Esophagus mucosa (tissue), 1 donor: ENCODE measurements at regions not wholly inside any gene's neighbourhood (a gene's known extent, or its start where the extent isn't known, plus 50 kb on each side); places are given as distances from the start of the nearest gene placed in this dataset.

Experiments used
- ATAC-seq: fragments of 200-7000 bp; cut with Tn5 transposase; one replicate; pipeline ENCODE4 v1.9.1; 2020
- donor health status: DM: yes; HTN: yes; CAD: no.

DNA sequence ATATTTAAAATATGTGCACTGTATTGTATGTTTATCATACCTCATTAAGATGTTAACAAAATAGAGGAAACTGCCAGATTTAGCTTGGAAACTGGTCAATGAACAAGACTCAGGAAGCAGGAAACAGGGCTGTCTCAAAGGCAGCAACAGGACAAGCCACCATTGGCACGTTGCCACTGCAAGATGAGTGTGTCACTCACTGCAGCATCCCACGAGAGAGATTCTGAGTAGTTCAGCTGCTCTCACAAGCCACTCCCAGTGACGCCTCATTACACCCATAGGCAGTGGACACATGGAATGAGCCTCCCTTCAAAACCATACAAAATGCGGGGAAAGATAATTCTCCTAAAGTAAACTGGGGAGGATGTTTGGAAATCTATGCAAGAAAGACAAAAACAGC lies 181.9 kb upstream of the DLGAP1 start:
- peak; percentile 32 for ATAC-seq

DNA sequence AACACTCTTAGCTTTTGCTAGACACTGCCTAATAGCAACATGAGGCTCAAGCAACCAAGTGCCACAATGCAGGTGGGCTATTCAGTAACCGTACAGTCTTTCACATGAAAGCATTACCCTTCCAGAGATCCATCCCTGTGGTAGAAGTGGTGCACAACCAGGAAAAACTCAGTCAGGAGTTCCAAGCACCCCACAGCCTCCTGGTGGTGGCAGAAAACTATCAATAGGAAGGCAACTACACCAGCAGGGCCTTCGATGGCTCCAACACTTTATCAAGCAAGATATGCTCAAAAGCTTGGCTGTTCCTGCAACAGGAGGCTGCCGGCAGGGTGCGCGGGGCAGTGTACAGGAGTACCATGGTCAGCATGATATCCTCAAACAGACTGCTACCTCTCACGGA lies 176.1 kb upstream of the DLGAP1 start:
- ATAC-seq: no peak

DNA sequence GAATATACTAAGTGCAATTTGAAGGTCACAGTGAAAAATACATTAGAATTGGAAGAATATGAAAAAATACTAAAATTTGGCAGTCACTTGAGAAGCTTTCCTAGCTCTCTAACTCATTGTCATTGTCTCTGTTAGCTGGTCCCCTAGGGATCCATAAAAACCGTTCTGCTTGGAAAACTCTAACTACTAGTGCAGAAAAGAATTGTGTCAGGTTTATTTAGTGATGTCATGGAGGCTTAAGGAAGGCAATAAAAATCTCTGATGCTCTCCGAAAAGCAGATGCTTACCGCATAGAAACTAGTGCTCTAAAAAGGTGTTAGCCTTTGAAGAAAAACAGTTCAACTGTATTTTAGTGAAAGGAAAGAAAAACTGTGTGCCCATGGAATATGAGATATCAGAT lies 150.1 kb upstream of the DLGAP1 start:
- ATAC-seq: no peak

DNA sequence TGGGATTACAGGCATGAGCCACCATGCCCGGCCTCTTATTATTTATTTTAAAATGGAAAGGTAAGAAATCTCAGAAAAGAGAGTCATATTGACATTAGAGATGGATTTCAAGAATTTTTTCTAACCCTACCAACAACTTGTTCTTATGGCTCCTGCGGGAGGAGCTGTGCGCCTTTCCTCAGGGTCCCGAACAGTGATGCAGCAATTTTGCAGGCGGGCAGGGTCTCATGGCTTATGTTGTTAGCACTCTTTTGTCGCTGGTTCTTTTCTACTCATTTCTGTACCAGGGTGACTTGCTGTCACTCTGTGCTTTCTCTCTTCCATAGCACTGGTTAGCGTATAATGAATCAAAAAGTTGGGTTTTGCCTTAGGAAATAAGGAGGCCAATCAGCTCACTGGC lies 148.8 kb upstream of the DLGAP1 start:
- no peak for ATAC-seq

DNA sequence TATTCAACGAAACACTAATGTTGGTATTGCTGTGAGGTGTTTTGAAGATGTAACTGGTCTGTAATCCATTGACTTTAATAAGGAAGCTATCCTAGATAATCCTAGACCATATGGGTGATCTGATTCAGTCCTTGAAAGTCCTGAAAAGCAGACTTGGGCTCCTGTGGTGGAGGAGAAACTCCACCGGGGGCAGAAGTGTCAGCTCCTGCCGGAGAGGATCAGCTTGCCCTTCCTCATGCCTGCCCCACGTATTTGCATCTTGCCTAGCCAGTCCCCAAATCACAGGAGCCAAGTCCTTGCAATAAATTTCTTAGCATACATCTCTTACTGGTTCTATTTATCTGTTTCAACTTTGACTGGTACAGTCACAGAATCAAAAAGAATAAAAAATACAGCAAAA lies 144.2 kb upstream of the DLGAP1 start:
- ATAC-seq: no peak

DNA sequence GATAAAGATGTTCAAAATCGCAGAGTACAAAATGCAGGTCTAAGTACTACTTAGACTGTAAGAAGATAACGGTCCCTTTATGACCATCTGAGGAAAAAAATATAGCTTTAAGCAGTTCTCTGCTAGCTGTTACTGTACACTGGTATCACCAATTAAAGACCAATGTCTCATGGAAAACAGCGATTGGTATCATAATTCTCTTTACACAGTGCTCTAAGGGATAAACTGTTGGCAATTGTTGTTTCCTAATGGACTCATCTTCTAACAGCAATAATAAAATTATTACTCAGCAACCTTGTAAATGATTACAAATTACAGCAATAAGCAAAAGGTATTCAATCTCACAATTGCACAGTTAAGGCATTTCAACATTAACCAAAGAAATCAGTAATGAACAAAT lies 142.2 kb upstream of the DLGAP1 start:
- no peak for ATAC-seq

DNA sequence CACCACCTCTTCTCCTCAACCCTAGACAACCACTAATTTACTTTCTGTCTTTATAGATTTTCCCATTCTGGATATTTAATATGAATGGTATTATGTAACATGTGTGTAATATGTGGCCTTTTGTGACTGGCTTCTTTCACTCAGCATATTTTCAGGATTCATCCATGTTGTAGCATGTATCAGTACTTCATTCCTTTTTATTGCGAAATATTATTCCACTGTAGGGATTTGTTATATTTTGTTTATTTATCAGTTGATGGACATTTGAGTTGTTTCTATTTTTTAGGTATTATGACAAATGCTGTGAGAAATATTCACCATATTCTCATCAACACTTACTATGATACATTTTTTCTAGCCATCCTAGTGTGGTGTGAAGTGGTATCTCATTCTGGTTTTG lies 138.8 kb upstream of the DLGAP1 start:
- no peak for ATAC-seq

DNA sequence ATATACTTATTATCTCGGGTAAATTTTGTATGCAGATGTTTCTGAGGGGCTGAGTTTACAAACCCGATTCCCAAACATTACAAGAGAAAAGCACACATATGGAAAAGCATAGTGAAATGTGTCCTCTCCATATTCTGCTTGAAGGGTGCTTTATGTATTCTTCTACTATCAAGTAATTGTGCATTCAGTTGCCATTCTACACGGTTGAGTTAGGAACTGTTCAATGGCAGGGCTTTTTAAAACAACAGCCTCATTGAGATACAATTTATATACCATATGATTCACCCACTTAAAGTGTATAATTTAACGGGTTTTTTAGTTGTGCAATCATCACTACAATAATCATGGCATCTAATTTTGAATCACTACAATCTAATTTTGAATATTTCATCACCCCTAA lies 138.4 kb upstream of the DLGAP1 start:
- no peak for ATAC-seq

DNA sequence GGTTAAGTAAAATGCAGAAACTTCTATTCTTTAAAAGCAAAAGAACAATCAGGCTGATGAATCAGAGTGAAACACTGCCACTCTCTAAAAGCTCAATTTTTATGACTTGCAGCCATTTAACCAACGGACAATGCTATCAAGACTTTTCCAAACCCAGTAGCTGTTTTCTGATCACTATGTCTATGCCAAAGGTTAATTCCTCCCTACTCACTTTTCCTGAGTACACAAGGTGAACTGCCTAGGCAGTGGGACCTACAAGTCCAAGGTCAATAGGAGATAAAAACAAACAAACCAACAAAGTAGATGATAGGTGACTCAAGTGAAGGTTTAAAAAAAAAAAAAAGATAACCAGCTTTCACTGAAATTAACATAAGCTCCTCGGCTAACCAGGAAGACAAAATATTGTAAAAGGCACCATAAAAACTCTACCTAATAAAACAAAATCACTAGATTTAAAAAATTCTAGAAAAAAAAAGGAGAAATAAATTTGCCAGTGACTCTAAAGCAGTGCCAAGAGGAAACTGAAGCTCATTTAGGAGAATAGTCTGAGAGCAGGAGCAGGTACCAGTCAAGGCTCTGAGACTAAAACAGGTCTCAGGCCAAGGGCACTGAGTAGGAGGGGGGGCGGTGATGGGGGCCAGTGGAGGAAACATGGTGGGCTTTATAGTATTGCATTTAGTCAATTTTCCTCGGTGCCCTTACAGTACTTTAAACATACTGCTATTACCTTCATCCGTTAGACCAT lies 134.1 kb upstream of the DLGAP1 start:
- no peak for ATAC-seq

DNA sequence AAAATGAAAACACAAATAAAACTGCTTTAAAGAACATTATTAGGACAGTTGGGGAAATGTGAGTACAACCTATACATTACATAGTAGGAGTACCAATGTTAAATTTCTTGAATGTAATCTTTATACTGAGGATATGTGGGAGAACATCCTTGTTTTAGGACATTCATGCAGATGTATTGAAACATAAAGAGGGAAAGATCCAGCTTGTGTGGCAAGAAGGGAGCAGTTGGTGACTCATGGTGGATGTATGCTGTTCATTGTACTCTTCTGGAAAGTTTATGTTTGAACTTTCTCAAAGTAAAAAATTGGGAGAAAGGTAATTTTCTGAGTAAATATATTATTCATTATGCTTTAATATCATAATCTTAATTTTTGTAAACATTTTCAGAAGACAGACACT lies 132.1 kb upstream of the DLGAP1 start:
- no peak for ATAC-seq

DNA sequence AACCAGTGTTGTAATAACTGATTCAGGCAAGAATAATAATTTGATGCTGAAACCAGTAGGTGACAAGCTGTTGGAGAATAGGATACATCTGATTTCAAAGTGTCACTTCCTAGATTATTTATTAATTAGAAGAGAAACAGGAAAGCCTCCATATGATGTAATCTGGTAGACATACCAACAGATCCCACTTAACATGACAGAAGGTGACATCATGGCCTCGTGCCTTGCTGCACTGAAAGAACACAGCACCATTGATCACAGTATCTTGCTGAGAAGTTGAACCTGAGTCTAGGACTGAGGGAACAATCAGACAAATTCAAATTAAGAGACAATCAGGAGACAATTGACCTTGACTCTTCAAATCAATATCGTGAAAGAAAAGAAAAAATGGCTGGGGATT lies 131.6 kb upstream of the DLGAP1 start:
- ATAC-seq: no peak

DNA sequence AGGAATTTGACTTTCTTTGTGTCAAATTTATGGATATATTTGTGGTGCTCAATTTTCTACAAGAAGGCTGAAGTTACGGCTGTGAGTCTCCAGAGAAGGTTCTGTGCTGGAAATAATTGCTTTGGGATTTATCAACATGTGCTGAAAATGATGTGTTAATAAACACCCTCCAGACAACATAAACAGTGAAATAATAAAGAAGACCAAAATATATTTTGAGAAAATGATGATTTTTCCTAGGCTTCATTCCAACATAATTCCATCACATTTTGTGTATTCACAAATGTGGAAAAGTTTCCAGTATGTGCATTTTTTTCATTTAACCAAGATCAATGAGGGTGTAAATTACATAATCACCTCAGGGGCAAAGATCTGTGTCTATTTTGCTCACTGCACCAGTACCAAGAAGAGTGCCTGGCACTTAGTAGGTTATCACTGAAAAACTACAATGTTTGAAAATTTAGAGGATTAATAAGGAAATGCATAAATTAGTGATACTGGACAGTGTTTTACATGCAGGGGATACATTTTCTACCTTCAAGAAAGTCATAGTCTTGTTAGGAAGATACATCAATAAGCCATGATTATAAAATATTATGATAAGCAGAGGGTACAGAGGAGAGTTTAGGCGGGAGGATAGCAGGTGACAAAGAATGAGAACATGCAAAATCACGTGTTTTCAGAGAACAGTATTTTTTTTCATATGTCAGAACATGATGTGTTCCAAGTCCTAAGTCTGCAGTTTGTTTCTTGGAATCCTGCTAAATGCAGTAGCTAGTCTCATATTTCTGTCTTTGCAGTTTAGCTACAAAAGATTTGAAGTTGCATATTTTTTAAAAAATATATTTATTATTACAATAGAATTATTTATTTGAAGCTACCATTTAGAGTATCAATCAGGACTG lies 127.6 kb upstream of the DLGAP1 start:
- ATAC-seq: no peak

DNA sequence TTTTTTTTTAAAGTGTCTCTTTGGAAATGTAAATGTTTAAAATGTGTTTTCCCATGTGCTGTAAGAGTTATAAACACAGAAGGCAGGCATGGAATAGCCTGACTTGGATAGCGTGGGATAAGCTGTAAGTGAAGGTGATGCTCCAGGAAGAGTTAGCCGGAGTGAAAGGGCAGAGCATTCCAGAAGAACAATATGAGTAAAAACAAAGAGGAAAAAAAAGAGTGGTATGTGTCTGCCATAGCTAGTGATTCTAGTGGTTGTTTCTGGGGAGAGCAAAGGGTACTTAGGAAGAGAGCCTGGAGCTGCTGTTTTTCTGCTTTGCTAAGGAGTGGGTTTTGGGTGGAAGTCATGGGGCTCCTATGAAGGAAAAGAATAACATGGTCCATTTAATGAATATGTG lies 126.9 kb upstream of the DLGAP1 start:
- no peak for ATAC-seq

DNA sequence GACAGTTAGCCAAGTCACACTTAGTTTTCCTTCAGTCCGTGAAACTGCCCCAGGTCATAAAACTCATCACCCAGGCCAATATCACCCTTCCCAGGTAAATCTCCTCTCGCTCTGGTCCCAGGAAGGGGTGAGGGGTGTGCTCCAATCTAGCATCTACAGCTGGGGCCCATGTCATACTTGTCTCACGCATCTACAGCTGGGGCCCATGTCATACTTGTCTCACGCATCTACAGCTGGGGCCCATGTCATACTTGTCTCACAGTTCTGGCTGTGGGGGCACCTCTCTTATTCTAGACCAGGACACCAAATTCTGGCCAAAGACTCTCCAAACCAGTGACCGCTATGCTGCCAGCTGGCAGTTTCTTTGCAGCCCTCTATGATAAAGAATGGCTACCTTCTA lies 123.3 kb upstream of the DLGAP1 start:
- peak; percentile 38 for ATAC-seq

DNA sequence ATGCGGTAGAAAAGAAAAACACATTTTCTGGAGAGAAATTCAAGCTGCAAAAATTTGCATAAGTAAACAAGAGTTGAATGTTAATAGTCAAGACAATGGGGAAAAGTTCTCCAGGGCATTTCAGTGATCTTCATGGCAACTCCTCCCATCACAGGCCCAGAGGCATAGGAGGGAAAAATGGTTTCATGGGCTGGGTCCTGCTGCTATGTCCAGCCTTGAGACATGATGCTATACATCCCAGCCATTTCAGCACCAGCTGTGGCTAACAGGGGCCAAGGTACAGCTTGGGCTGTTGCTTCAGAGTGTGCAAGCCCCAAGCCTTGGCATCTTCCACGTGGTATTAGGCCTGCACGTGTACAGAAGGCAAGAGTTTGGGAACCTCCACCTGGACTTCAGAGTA lies 118.6 kb upstream of the DLGAP1 start:
- no peak for ATAC-seq

DNA sequence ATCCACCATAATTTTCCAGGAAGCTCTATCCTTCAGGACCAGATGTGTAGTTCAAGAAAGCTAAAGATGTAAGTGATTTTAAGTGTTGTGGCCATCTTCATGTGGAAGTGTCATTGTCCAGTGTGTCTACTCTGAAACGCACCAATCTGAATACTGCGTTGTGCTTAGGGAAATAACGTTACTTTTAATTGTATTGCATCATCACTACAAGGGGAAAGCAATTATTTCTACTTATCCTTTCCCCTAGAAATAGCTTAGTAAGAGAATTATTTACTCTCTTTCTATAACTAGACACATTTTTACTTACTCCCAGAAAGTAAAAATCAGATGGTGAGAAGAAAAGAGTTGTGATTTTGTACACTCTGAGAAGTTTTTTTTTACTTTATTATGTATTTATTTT lies 102.4 kb upstream of the DLGAP1 start:
- no peak for ATAC-seq

DNA sequence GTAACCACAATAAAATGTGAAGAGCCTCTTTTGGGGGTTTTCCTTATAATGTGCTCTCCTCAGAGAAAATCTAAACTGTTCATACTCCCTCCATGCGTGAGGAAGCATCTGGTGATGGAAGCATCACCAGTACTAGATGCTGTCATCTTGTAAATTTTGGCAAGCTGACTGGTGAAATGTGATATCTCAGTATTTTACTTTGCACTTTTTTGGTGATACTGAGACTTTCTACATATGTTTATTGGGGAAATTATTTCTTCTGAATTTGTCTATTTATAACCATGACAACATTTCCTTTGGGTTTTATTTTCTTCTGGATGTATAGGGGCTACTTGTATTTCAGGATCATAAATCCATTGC lies 95.9 kb upstream of the DLGAP1 start:
- ATAC-seq: no peak

DNA sequence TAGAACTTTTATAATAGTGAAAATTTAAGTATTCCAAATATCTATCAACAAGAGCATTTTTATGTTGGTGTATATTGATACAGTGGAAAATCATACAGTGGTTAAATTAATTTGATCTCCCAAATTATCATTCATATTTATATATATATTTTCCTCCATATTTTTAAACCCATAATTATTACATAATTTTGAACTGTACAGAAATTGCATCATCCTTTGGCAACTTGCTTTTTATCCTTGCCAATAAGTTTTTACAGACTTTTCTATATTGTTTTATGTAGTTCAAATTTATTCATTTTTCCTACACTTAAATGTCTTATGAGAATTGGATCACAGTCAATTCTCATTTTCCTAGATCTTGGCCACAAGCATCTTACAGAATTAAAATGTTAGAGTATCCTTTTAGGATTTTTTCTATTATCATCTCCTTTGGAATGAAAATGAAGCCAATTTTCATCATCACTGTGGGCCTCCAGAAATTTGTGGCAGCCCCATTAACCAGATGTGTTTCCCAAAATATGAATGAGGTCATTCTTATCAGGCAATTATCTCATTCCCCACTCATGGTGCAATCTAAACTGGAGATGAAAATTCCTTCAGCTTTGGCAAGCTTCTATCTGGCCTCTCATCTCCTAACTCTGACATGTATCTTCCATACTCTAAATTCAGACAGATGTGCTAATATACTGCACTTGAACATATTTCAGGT lies 94.2 kb upstream of the DLGAP1 start:
- ATAC-seq: no peak

DNA sequence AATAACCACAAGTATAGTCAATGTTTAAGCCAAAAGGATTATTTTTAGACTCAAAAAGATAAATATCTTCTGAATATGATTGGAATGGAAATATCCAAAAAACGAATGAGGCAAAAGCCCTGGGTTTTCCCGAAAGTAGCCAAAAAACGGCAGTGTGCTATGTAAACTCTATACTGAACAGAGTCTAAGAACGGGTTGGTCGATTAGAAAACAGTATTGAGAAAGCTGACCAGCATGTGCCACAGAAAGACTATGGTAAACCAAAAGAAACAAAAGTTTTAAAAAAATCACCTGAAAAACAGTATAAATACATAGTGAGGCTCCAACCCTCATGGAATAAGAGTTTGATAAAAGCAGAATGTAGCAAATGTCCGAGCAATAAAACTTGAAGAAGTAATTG lies 92.0 kb upstream of the DLGAP1 start:
- ATAC-seq: no peak

DNA sequence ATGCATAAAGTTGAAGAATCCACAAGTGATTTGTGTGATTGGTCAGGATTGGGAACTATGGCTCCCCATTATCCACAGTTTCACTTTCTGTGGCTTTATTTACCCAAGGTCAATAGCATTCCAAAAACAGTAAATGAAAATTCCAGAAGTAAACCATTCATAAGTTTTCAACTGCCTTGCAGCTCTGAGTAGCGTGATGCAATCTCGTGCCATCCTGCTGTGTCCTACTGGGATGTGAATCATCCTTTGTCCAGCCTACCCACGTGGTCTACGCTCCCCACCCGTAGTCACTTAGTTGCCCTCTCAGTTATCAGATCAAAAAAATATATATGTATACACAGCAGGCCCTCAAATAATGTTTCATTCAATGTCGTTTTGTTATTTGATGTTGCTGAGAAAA lies 89.0 kb upstream of the DLGAP1 start:
- ATAC-seq: no peak

DNA sequence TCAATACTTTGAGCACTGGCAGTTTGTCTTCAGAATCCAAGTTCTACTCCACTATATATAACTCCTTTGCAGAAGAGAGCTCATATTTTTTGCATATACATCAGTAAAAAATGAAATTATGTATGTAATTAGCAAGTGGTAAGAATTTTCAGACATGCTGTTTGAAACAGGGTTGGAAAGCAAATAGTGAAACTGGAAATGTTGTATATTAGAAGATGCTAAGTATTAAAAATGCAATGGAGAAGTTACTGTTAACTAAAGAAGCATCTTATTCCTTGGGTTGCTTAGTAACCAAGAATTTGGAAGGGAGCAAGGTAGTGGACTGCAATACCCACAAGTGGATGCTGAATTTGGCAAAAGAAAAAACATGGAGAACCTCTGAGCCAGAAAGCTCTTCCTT lies 88.6 kb upstream of the DLGAP1 start:
- ATAC-seq: no peak

DNA sequence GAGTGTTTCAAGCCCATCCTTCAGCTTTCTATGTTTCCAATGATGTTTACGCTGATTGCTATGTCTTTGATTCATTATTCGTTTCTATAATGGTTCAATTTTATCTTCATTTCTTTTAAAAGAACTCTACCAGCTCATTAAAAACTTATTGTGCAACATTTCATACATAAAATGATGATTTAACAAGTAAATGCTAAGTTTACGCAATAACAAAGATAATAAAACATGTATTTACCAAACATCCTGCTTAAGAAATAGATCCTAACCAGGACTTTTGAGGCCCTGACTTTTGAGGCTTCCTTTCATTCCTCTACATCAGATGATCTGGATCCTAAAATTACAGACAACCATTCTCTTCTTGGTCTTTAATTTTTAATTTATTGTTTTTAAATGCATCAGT lies 86.5 kb upstream of the DLGAP1 start:
- ATAC-seq: no peak

DNA sequence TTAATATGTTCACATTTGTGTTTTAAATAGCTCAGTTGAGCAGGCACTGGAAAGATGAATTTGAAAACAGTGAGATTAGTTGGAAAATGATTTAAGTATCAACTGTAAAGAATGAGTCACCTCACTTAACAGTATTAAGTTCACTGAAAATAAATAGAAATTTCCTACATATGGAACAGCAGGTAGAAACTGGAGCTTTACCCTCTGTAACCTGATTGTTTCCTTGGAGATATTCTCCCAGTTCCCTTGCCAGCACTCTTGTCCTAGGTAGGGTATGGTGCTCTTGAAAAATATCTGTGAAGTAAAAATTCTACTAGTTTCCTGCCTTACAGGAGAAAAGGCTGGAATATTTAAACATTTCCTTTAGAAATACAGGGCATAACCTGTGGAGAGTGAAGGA lies 81.3 kb upstream of the DLGAP1 start:
- no peak for ATAC-seq

DNA sequence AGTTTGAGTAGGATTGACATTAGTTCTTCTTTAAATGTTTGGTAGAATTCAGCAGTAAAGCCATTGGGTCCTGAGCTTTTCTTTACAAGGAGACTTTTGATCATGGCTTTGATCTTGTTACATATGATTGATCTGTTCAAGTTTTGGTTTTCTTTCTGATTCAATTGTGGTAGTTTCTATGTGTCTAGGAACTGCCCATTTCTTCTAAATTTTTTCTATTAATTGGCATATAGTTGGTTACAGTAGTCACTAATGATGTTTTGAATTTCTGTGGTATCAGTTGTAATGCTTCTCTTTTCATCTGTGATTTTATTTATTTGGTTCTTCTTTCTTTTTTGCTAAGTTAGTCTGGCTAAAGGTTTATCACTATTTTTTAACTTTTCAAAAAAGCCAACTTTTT lies 73.3 kb upstream of the DLGAP1 start:
- ATAC-seq: no peak
